ENCODE measurements at regions not wholly inside any gene's neighbourhood (a gene's known extent, or its start where the extent isn't known, plus 50 kb on each side); places are given as distances from the start of the nearest gene placed in this dataset.

DNA sequence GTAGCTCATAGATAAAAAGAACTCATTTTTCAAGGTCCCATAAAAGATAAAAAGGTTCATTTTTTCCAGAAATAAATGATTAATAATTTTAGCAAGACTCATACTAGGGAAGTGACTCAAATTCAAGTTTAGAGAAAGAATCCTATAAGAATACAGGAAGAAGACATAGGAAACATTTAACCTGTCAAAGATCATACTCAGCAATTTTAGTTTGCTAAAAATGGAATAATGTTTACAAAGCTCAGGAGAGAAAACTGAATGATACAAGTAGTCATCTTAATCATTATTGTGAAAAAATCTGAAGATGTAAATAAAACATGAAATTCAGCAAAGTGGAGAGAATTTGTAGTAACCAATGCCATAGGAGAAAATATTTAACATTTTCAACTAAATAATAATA is 926.6 kb downstream of the TBC1D32 start:
- Histone ChIP-seq H3K36me3 (ENCODE audit: control insufficient read depth, insufficient read depth, low read length) (no peaks in the 10 kb centered on the region), H3K4me2 (ENCODE audit: extremely low read depth, insufficient read depth, low read length) (no peak overlapping the region), H4K20me1 (ENCODE audit: control insufficient read depth, extremely low read depth, insufficient read depth, low read length) (no peaks in the 10 kb centered on the region), H3K9me3 (ENCODE audit: control insufficient read depth, insufficient read depth, low read depth, low read length) (no peaks in the 10 kb centered on the region), H3K4me1 (ENCODE audit: control insufficient read depth, extremely low read depth, insufficient read depth, low read length) (no peaks in the 10 kb centered on the region), H2AFZ (ENCODE audit: low read length) (no peak overlapping the region), H3K4me3 (replicated peaks in 1 of 4; ENCODE audit: control extremely low read depth in 1 of 4, insufficient read depth in 1 of 4, low read depth in 3 of 4, low read length in 4 of 4) (no peak overlapping the region), H3K27ac (ENCODE audit: insufficient read depth, low read length) (no peak overlapping the region), H3K27me3 (ENCODE audit: control insufficient read depth, insufficient read depth, low read length) (no peaks in the 10 kb centered on the region), H3K79me2 (ENCODE audit: control insufficient read depth, insufficient read depth, low read length) (no peaks in the 10 kb centered on the region), H3K9ac (ENCODE audit: insufficient read depth, low read length) (no peak overlapping the region)
- TF ChIP-seq EZH2 (IDR thresholded peaks at IDR 0.05; ENCODE audit: low read length, missing control alignments) (no peak), CTCF (conservative IDR thresholded peaks at IDR 0.05 in 1 of 2, IDR thresholded peaks at IDR 0.05 in 1 of 2; ENCODE audit: low read depth in 1 of 2, low read length in 2 of 2) (no peak)
- no peak for DNase-seq (ENCODE audit: low read depth in 2 of 2)

DNA sequence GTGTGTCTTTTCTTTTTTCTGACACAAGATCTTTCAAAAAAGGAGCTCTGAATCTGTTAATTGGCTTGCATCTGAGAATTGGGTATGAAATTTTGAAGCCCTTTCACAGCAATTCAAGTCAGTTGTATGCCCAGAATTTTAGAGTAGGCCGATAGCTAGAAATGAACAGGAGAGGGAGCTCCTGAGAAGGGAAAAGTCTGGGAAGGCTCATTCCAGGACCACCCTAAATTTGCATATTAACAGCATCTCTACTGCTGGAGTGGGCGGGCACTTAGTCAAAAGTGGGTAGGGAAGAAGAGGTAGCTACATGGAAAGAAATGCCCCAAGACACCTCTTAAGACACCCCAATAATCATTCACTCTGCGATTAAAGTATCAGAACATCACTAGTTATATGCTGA is 928.3 kb downstream of the TBC1D32 start:
- no peak overlapping the region for H3K27ac ChIP-seq (ENCODE audit: insufficient read depth, low read length)
- no peaks in the 10 kb centered on the region for H3K27me3 ChIP-seq (ENCODE audit: control insufficient read depth, insufficient read depth, low read length)
- H3K79me2 ChIP-seq (ENCODE audit: control insufficient read depth, insufficient read depth, low read length), result no peaks in the 10 kb centered on the region
- H3K9ac ChIP-seq (ENCODE audit: insufficient read depth, low read length), result no peak overlapping the region
- no peaks in the 10 kb centered on the region for H3K4me1 ChIP-seq (ENCODE audit: control insufficient read depth, extremely low read depth, insufficient read depth, low read length)
- H3K4me2 ChIP-seq (ENCODE audit: extremely low read depth, insufficient read depth, low read length), result no peak overlapping the region
- H3K9me3 ChIP-seq (ENCODE audit: control insufficient read depth, insufficient read depth, low read depth, low read length), result no peaks in the 10 kb centered on the region
- no peak overlapping the region for H2AFZ ChIP-seq (ENCODE audit: low read length)
- no peak for DNase-seq (ENCODE audit: low read depth in 2 of 2)
- no peaks in the 10 kb centered on the region for H3K36me3 ChIP-seq (ENCODE audit: control insufficient read depth, insufficient read depth, low read length)
- H4K20me1 ChIP-seq (ENCODE audit: control insufficient read depth, extremely low read depth, insufficient read depth, low read length), result no peaks in the 10 kb centered on the region
- TF ChIP-seq CTCF (conservative IDR thresholded peaks at IDR 0.05 in 1 of 2, IDR thresholded peaks at IDR 0.05 in 1 of 2; ENCODE audit: low read depth in 1 of 2, low read length in 2 of 2) (peak in 1 of 2 donors; percentile 18), EZH2 (IDR thresholded peaks at IDR 0.05; ENCODE audit: low read length, missing control alignments) (no peak)
- no peak overlapping the region for H3K4me3 ChIP-seq (replicated peaks in 1 of 4; ENCODE audit: control extremely low read depth in 1 of 4, insufficient read depth in 1 of 4, low read depth in 3 of 4, low read length in 4 of 4)

GRCh38 chr6:120395784-120396183 is 938.5 kb downstream of the TBC1D32 start:
- H3K36me3 ChIP-seq (ENCODE audit: control insufficient read depth, insufficient read depth, low read length), result no peaks in the 10 kb centered on the region
- TF ChIP-seq CTCF (conservative IDR thresholded peaks at IDR 0.05 in 1 of 2, IDR thresholded peaks at IDR 0.05 in 1 of 2; ENCODE audit: low read depth in 1 of 2, low read length in 2 of 2) (no peak), EZH2 (IDR thresholded peaks at IDR 0.05; ENCODE audit: low read length, missing control alignments) (no peak)
- H3K4me3 ChIP-seq (replicated peaks in 1 of 4; ENCODE audit: control extremely low read depth in 1 of 4, insufficient read depth in 1 of 4, low read depth in 3 of 4, low read length in 4 of 4), result no peak overlapping the region
- no peaks in the 10 kb centered on the region for H3K79me2 ChIP-seq (ENCODE audit: control insufficient read depth, insufficient read depth, low read length)
- H3K9ac ChIP-seq (ENCODE audit: insufficient read depth, low read length), result no peak overlapping the region
- no peaks in the 10 kb centered on the region for H3K4me1 ChIP-seq (ENCODE audit: control insufficient read depth, extremely low read depth, insufficient read depth, low read length)
- no peaks in the 10 kb centered on the region for H4K20me1 ChIP-seq (ENCODE audit: control insufficient read depth, extremely low read depth, insufficient read depth, low read length)
- no peak overlapping the region for H3K4me2 ChIP-seq (ENCODE audit: extremely low read depth, insufficient read depth, low read length)
- DNase-seq (ENCODE audit: low read depth in 2 of 2), result no peak
- H3K27me3 ChIP-seq (ENCODE audit: control insufficient read depth, insufficient read depth, low read length), result no peaks in the 10 kb centered on the region
- no peaks in the 10 kb centered on the region for H3K9me3 ChIP-seq (ENCODE audit: control insufficient read depth, insufficient read depth, low read depth, low read length)
- H3K27ac ChIP-seq (ENCODE audit: insufficient read depth, low read length), result no peak overlapping the region
- no peak overlapping the region for H2AFZ ChIP-seq (ENCODE audit: low read length)
